ENCODE measurements at regions not wholly inside any gene's neighbourhood (a gene's known extent, or its start where the extent isn't known, plus 50 kb on each side); places are given as distances from the start of the nearest gene placed in this dataset.

DNA sequence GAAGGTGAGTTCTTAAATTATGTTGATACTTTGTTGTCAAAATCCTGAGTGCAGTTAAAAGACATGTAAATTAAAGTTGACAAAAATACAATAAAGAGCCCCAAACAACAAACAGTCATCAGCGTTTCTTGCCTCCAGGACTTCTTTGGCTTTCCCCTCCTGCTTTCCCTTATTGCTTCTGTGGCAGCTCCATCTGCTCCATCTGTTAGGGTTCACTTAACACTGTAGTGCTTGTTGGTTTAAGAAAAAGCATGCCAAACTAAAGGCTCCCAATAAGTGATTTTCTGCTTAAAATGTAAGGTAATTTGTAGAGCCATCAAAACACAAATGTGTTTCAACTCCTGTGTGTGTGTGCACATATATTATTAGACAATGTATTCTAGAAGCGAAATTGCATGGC is 254.3 kb upstream of the GNAI1 start:
- Histone ChIP-seq H3K27me3 (ENCODE audit: control insufficient read depth, insufficient read depth, low read length) (no peaks in the 10 kb centered on the region), H3K4me1 (ENCODE audit: control insufficient read depth, insufficient read depth, low read length) (no peaks in the 10 kb centered on the region), H3K4me3 (ENCODE audit: low read length) (no peak overlapping the region), H3K9ac (ENCODE audit: low read length) (no peak overlapping the region), H3K27ac (ENCODE audit: low read depth, low read length) (no peak overlapping the region), H3K36me3 (ENCODE audit: control insufficient read depth, insufficient read depth, low read length) (no peaks in the 10 kb centered on the region)

DNA sequence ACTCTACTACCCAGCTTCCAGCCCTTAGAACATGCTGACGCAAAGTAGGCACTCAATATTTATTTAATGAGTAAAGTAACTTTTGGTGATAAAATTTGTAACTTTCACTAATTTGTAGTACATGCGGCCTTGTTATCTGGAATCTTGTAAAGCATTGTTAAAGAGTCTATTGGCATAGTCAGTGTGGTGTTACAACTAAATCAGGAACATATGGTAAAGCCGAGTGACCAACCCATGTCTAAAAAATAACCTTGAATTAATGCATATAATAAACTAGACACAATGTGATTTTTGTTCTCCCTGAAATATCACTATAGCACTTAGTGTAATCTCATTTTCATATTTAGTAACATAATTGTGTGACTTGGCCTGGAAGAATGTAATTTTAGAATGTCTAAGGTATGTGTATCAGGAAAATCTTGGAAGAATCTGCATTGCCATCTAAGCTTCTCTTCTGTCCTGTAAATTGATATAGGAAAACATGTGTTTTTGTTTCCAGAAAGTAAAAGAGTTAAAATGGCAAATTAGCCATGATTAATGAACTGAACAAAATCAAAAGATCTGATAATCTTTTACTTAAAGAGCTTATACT is 256.7 kb upstream of the GNAI1 start:
- Histone ChIP-seq H3K36me3 (ENCODE audit: control insufficient read depth, insufficient read depth, low read length) (no peaks in the 10 kb centered on the region), H3K27ac (ENCODE audit: low read depth, low read length) (no peak overlapping the region), H3K4me1 (ENCODE audit: control insufficient read depth, insufficient read depth, low read length) (no peaks in the 10 kb centered on the region), H3K4me3 (ENCODE audit: low read length) (no peak overlapping the region), H3K27me3 (ENCODE audit: control insufficient read depth, insufficient read depth, low read length) (no peaks in the 10 kb centered on the region), H3K9ac (ENCODE audit: low read length) (no peak overlapping the region)

DNA sequence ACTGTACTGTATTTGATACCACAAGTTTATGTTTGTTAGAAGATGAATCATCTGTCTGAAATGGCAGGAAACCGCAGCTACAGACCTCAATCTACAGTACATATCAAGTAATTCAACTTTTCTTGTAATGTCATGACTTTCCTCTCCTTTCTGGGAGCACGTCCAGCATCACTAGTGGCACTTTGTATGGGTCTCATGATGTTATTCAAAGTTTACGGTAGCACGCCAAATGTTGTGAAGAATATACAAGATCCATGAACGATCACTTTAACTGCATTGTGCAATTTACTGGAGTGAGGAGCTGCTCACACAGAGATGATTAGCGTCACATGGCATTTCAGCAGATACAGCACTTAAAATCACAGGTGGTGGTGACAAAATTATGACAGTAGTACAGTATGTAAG is 257.8 kb upstream of the GNAI1 start:
- no peak overlapping the region for H3K9ac ChIP-seq (ENCODE audit: low read length)
- H3K4me1 ChIP-seq (ENCODE audit: control insufficient read depth, insufficient read depth, low read length), result no peaks in the 10 kb centered on the region
- H3K27ac ChIP-seq (ENCODE audit: low read depth, low read length), result no peak overlapping the region

DNA sequence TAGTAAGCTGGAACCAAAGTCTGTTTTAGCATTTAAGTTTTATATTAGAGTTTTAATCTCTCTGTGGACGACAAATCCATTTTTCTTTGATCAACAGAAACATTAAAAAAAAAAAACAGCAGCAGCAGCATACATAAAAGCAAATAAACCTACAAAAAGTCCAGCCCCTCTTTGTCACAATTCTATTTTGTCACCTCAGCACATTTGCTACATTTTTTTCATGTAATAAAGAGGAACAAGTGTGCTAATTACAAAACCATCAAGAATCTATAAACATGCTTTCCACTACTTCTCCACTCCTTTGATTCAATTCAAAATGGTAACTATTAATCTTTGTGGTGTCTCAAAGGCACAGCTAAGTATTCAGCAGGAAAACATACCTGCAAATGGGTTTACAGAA is 259.8 kb upstream of the GNAI1 start:
- H3K27ac ChIP-seq (ENCODE audit: low read depth, low read length), result no peak overlapping the region

More for the DNA sequence above, 257.8 kb upstream of the GNAI1 start:
- H3K36me3 ChIP-seq (ENCODE audit: control insufficient read depth, insufficient read depth, low read length), result no peaks in the 10 kb centered on the region
- H3K27me3 ChIP-seq (ENCODE audit: control insufficient read depth, insufficient read depth, low read length), result no peaks in the 10 kb centered on the region
- no peak overlapping the region for H3K4me3 ChIP-seq (ENCODE audit: low read length)

DNA sequence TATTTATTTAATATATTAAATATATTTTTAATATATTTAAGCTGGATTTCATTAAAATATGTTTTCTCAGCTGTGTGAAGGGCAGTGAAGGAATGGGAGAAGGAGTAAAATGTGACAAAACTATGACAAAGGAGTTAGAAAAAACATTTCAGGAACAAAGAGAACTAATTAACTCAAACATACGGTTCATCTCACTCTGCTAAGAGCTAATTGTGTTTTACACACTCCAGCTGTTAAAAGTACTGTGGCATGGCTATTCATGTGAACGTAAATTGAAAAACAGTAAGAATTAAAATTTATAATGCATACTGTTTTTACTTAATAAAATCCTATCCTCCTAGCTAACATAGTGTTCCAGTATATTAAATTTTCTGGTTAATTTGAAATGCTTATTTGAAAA is 262.5 kb upstream of the GNAI1 start:
- Histone ChIP-seq H3K9ac (ENCODE audit: low read length) (no peak overlapping the region), H3K36me3 (ENCODE audit: control insufficient read depth, insufficient read depth, low read length) (no peaks in the 10 kb centered on the region), H3K4me3 (ENCODE audit: low read length) (no peak overlapping the region), H3K27ac (ENCODE audit: low read depth, low read length) (no peak overlapping the region), H3K27me3 (ENCODE audit: control insufficient read depth, insufficient read depth, low read length) (no peaks in the 10 kb centered on the region), H3K4me1 (ENCODE audit: control insufficient read depth, insufficient read depth, low read length) (no peaks in the 10 kb centered on the region)

More for the DNA sequence above, 259.8 kb upstream of the GNAI1 start:
- H3K4me3 ChIP-seq (ENCODE audit: low read length), result no peak overlapping the region
- H3K36me3 ChIP-seq (ENCODE audit: control insufficient read depth, insufficient read depth, low read length), result no peaks in the 10 kb centered on the region
- no peak overlapping the region for H3K9ac ChIP-seq (ENCODE audit: low read length)
- no peaks in the 10 kb centered on the region for H3K4me1 ChIP-seq (ENCODE audit: control insufficient read depth, insufficient read depth, low read length)
- H3K27me3 ChIP-seq (ENCODE audit: control insufficient read depth, insufficient read depth, low read length), result no peaks in the 10 kb centered on the region

DNA sequence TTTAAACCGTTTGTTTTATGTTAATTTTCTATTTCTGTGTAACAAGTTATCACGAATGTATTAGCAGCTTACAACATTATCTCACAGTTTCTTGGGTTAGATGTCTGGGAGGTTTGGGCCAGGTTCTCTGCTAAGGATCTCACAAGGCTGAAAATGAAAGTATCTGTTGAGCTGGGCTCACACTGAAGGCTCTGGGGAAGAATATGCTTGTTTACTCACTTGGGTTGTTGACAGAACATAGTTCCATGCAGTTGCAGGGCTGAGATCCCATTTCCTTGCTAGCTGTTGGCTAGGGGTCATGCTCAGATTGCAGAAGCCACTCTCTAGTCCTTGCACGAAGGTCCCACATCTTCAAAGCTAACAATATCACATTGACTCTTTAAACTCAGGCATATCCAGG is 266.6 kb upstream of the GNAI1 start:
- Histone ChIP-seq H3K4me1 (ENCODE audit: control insufficient read depth, insufficient read depth, low read length) (no peaks in the 10 kb centered on the region), H3K27ac (ENCODE audit: low read depth, low read length) (no peak overlapping the region), H3K27me3 (ENCODE audit: control insufficient read depth, insufficient read depth, low read length) (no peaks in the 10 kb centered on the region), H3K9ac (ENCODE audit: low read length) (no peak overlapping the region), H3K4me3 (ENCODE audit: low read length) (no peak overlapping the region), H3K36me3 (ENCODE audit: control insufficient read depth, insufficient read depth, low read length) (no peaks in the 10 kb centered on the region)

DNA sequence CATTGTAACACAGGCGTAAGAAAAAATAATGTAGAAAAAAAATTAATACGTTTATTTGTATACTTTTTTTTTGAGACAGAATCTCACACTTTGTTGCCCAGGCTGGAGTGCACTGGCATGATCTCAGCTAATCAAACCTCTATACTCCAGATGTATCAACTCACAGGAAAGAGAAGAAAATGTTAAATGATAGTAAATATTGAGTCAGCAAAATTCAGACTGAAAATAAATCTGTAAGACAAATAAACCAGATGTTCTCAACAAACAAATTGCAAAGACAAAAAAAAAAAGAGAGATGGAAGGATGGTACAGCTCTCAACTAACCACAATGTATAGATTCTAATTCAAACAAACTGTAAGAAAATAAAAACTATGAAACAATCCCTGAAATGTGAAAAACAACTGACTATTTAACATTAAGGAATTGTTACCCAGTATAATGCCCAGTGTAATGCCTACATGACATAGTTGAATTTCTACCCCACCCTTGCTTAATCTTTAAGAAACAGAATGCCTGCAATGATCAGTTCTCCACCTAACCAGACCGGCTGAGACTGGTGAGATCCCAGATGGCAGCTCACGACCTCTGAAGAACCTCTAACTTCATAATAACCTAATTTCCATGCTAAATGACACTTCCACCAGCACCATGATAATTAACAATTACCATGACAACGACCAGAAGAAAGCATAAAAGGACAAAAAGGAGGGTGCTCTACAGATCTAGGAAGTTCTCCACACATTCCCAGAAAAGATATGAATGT is 272.0 kb upstream of the GNAI1 start:
- Histone ChIP-seq H3K27me3 (ENCODE audit: control insufficient read depth, insufficient read depth, low read length) (no peaks in the 10 kb centered on the region), H3K4me1 (ENCODE audit: control insufficient read depth, insufficient read depth, low read length) (no peaks in the 10 kb centered on the region), H3K4me3 (ENCODE audit: low read length) (no peak overlapping the region), H3K9ac (ENCODE audit: low read length) (no peak overlapping the region), H3K27ac (ENCODE audit: low read depth, low read length) (no peak overlapping the region), H3K36me3 (ENCODE audit: control insufficient read depth, insufficient read depth, low read length) (no peaks in the 10 kb centered on the region)

DNA sequence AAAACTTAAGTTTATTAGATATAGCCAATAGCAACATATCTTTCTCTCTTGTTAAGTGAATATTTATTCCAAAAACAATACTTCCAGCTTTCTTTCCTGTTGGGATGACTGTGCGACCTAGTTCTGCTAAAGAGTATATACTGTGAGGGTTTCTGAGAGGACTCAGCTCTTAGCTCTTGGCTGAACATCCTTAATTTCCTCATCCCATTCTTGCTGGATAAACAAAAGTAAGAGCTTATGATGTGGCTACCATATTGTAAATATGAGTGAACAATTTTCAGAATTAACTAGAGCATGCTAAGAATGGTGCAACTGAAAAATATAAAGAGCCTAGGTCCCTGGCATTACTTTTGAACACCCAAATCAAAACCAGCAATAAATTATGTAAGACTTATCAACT is 279.5 kb upstream of the GNAI1 start:
- Histone ChIP-seq H3K36me3 (ENCODE audit: control insufficient read depth, insufficient read depth, low read length) (no peaks in the 10 kb centered on the region), H3K4me1 (ENCODE audit: control insufficient read depth, insufficient read depth, low read length) (no peaks in the 10 kb centered on the region), H3K27ac (ENCODE audit: low read depth, low read length) (no peak overlapping the region), H3K27me3 (ENCODE audit: control insufficient read depth, insufficient read depth, low read length) (no peaks in the 10 kb centered on the region), H3K4me3 (ENCODE audit: low read length) (no peak overlapping the region), H3K9ac (ENCODE audit: low read length) (no peak overlapping the region)

DNA sequence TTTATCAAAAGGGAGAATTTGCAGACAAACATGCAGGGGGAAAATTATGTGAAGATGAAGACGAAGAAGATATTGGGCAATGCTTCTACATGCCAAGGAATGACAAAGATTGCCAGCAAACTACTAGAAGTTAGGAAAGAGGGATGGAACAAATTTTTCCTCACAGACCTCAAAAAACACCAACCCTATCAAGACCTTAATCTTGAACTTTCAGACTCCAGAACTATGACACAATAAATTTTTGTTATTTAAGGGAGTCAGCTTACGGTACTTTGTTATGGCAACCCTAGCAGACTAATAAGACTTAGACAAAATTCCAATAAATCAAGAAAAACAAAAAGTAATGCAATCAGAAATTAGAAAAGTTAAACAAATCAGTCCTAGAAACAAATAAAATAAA is 280.0 kb upstream of the GNAI1 start:
- H3K27ac ChIP-seq (ENCODE audit: low read depth, low read length), result no peak overlapping the region
- no peaks in the 10 kb centered on the region for H3K27me3 ChIP-seq (ENCODE audit: control insufficient read depth, insufficient read depth, low read length)
- no peaks in the 10 kb centered on the region for H3K36me3 ChIP-seq (ENCODE audit: control insufficient read depth, insufficient read depth, low read length)
- H3K4me3 ChIP-seq (ENCODE audit: low read length), result no peak overlapping the region
- H3K4me1 ChIP-seq (ENCODE audit: control insufficient read depth, insufficient read depth, low read length), result no peaks in the 10 kb centered on the region
- H3K9ac ChIP-seq (ENCODE audit: low read length), result no peak overlapping the region

DNA sequence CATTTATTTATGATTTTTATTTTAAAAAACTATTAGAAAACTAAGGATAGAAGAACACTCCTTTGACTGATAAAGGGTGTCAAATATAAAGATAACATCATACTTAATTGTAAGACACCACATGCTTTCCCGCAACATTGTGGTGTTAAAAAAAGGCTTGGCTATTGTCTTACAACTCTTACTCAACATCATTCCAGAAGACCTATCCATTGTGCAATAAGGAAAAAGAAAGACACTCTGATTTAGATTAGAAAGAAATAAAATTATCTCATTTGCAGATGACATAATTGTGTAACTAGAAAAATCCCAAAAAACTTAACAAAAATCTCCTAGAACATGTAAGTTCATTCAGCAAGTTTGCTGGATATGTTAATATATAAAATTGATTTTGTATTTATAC is 296.7 kb upstream of the GNAI1 start:
- Histone ChIP-seq H3K36me3 (ENCODE audit: control insufficient read depth, insufficient read depth, low read length) (no peaks in the 10 kb centered on the region), H3K27me3 (ENCODE audit: control insufficient read depth, insufficient read depth, low read length) (no peaks in the 10 kb centered on the region), H3K27ac (ENCODE audit: low read depth, low read length) (no peak overlapping the region), H3K4me1 (ENCODE audit: control insufficient read depth, insufficient read depth, low read length) (no peaks in the 10 kb centered on the region), H3K9ac (ENCODE audit: low read length) (no peak overlapping the region), H3K4me3 (ENCODE audit: low read length) (no peak overlapping the region)

DNA sequence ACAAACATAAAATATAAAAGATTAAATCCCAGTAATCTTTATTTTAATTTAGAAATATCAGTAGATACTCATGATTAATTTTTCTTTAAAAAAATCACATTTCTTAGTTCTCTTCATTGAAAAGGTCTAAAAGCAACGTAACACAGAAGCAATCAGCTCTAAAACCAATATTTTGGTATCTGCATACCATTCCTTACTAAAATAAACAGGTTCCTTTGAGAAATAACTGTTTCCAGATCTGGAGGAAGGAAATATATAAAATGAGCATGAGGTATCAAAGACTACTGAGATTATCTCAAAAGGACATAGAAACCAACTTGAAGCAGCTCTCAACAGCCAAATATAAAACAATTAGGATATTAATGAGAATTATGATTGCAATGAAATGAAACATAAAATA is 301.0 kb upstream of the GNAI1 start:
- Histone ChIP-seq H3K4me3 (ENCODE audit: low read length) (no peak overlapping the region), H3K9ac (ENCODE audit: low read length) (no peak overlapping the region), H3K4me1 (ENCODE audit: control insufficient read depth, insufficient read depth, low read length) (no peaks in the 10 kb centered on the region), H3K27ac (ENCODE audit: low read depth, low read length) (no peak overlapping the region), H3K36me3 (ENCODE audit: control insufficient read depth, insufficient read depth, low read length) (no peaks in the 10 kb centered on the region), H3K27me3 (ENCODE audit: control insufficient read depth, insufficient read depth, low read length) (no peaks in the 10 kb centered on the region)

DNA sequence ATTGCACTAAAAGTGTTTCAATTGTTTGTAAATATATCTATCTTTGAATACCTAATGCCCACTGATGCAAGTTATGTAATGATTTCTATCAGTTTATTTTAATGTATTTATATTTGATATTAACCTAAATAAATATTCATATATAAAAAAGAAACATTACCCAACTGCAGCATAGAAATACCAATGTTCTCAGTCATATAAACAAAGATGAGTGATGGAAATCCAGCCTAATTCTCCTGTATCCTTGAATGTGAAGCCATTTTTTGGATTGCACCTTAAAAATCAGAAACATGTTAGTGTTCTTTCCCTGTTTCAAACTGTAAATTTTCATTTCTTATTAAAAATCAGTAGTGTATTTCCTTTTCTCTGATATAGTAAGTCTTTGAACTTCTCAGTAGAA is 305.8 kb upstream of the GNAI1 start:
- H3K4me3 ChIP-seq (ENCODE audit: low read length), result no peak overlapping the region
- no peaks in the 10 kb centered on the region for H3K4me1 ChIP-seq (ENCODE audit: control insufficient read depth, insufficient read depth, low read length)
- H3K27ac ChIP-seq (ENCODE audit: low read depth, low read length), result no peak overlapping the region
- H3K27me3 ChIP-seq (ENCODE audit: control insufficient read depth, insufficient read depth, low read length), result no peaks in the 10 kb centered on the region
- no peaks in the 10 kb centered on the region for H3K36me3 ChIP-seq (ENCODE audit: control insufficient read depth, insufficient read depth, low read length)
- no peak overlapping the region for H3K9ac ChIP-seq (ENCODE audit: low read length)

Measured in rectal smooth muscle tissue (tissue), 1 donor.